GM12873 (cell line): ENCODE measurements at regions not wholly inside any gene's neighbourhood (a gene's known extent, or its start where the extent isn't known, plus 50 kb on each side); places are given as distances from the start of the nearest gene placed in this dataset.

Experiments
- CTCF ChIP-seq: IDR thresholded peaks from 2 replicates; pipeline ENCODE4 v1.5.1; 2012; ENCODE audit warnings: low read depth, mild to moderate bottlenecking, moderate library complexity, low read length, control low read depth; ENCODE audit not compliant: insufficient read depth; ENCODE audit errors: missing control alignments

GRCh38 chr3:109869586-109869985, 532.2 kb upstream of the DPPA4 start:
- no peak for TF ChIP-seq CTCF

- no peak for TF ChIP-seq CTCF
Measured at GRCh38 chr3:109874896-109875708, 537.8 kb upstream of the DPPA4 start.

GRCh38 chr3:109882144-109882543, 544.8 kb upstream of the DPPA4 start:
- TF ChIP-seq CTCF, result no peak

- no peak for TF ChIP-seq CTCF
Measured at GRCh38 chr3:109887293-109887692, 549.9 kb upstream of the DPPA4 start.

- no peak for TF ChIP-seq CTCF
Measured at GRCh38 chr3:109888026-109888425, 550.7 kb upstream of the DPPA4 start.

GRCh38 chr3:109897734-109898133, 560.4 kb upstream of the DPPA4 start:
- no peak for TF ChIP-seq CTCF

- TF ChIP-seq CTCF, result no peak
Measured at GRCh38 chr3:109899925-109900324, 562.6 kb upstream of the DPPA4 start.

- TF ChIP-seq CTCF, result no peak
Measured at GRCh38 chr3:109900783-109901182, 563.4 kb upstream of the DPPA4 start.
